Parathyroid adenoma (tissue), 2 donors: ENCODE measurements at regions not wholly inside any gene's neighbourhood (a gene's known extent, or its start where the extent isn't known, plus 50 kb on each side); places are given as distances from the start of the nearest gene placed in this dataset.

Experiments used
- H2AFZ ChIP-seq: fragments of 300-600 bp; sonication (generic); one replicate; pipeline ENCODE4 v1.7.0; 2017; ENCODE audit warnings: antibody characterized with exemption, mild to moderate bottlenecking
- H3K27ac ChIP-seq: fragments of 300-600 bp; sonication (generic); one replicate; pipeline ENCODE4 v1.7.0; 2017
- H3K27me3 ChIP-seq: fragments of 300-600 bp; sonication (generic); one replicate; pipeline ENCODE4 v1.7.0; 2017; ENCODE audit warnings: low read length; ENCODE audit not compliant: control insufficient read depth, insufficient read depth
- H3K36me3 ChIP-seq: fragments of 300-600 bp; sonication (generic); one replicate; pipeline ENCODE4 v1.7.0; 2017; ENCODE audit warnings: low read length; ENCODE audit not compliant: control insufficient read depth, insufficient read depth
- H3K4me1 ChIP-seq: fragments of 300-600 bp; sonication (generic); one replicate; pipeline ENCODE4 v1.7.0; 2017; ENCODE audit warnings: control low read depth
- H3K4me2 ChIP-seq: fragments of 300-600 bp; sonication (generic); one replicate; pipeline ENCODE4 v1.7.0; 2017; ENCODE audit warnings: low read length
- H3K4me3 ChIP-seq: fragments of 300-600 bp; sonication (generic); one replicate; pipeline ENCODE4 v1.7.0; 2017; ENCODE audit warnings: low read depth, low read length
- H3K79me2 ChIP-seq: fragments of 300-600 bp; sonication (generic); one replicate; pipeline ENCODE4 v1.7.0; 2017; ENCODE audit warnings: control low read depth
- H3K9ac ChIP-seq: fragments of 300-600 bp; sonication (generic); one replicate; pipeline ENCODE4 v1.7.0; 2017; ENCODE audit warnings: mild to moderate bottlenecking
- H3K9me3 ChIP-seq: fragments of 300-600 bp; sonication (generic); one replicate; pipeline ENCODE4 v1.7.0; 2017; ENCODE audit warnings: low read length; ENCODE audit not compliant: control insufficient read depth
- TF ChIP-seq, protein P1 (sequence below): fragments of 300-600 bp; sonication (generic); IDR thresholded peaks from one replicate; pipeline ENCODE4 v1.7.0; 2017; ENCODE audit warnings: antibody characterized with exemption, mild to moderate bottlenecking
- donor health status: primary hyperparathyroidism.

GRCh38 chr14:50044042-50044651 is 72.2 kb downstream of the VCPKMT start:
- no peaks in the 10 kb centered on the region for H3K9me3 ChIP-seq
- H3K79me2 ChIP-seq = no peaks in the 10 kb centered on the region
- peaks cover 34% of the 10 kb centered on the region for H3K4me1 ChIP-seq
- peak overlapping the region; percentile 43 for H3K4me2 ChIP-seq
- TF ChIP-seq, protein P1, sequence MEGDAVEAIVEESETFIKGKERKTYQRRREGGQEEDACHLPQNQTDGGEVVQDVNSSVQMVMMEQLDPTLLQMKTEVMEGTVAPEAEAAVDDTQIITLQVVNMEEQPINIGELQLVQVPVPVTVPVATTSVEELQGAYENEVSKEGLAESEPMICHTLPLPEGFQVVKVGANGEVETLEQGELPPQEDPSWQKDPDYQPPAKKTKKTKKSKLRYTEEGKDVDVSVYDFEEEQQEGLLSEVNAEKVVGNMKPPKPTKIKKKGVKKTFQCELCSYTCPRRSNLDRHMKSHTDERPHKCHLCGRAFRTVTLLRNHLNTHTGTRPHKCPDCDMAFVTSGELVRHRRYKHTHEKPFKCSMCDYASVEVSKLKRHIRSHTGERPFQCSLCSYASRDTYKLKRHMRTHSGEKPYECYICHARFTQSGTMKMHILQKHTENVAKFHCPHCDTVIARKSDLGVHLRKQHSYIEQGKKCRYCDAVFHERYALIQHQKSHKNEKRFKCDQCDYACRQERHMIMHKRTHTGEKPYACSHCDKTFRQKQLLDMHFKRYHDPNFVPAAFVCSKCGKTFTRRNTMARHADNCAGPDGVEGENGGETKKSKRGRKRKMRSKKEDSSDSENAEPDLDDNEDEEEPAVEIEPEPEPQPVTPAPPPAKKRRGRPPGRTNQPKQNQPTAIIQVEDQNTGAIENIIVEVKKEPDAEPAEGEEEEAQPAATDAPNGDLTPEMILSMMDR = no peak
- no peak overlapping the region for H3K9ac ChIP-seq
- no peak overlapping the region for H3K4me3 ChIP-seq
- peak overlapping the region; percentile 72 for H3K27ac ChIP-seq
- no peaks in the 10 kb centered on the region for H3K27me3 ChIP-seq
- no peaks in the 10 kb centered on the region for H3K36me3 ChIP-seq
- peak overlapping the region; percentile 54 for H2AFZ ChIP-seq

DNA sequence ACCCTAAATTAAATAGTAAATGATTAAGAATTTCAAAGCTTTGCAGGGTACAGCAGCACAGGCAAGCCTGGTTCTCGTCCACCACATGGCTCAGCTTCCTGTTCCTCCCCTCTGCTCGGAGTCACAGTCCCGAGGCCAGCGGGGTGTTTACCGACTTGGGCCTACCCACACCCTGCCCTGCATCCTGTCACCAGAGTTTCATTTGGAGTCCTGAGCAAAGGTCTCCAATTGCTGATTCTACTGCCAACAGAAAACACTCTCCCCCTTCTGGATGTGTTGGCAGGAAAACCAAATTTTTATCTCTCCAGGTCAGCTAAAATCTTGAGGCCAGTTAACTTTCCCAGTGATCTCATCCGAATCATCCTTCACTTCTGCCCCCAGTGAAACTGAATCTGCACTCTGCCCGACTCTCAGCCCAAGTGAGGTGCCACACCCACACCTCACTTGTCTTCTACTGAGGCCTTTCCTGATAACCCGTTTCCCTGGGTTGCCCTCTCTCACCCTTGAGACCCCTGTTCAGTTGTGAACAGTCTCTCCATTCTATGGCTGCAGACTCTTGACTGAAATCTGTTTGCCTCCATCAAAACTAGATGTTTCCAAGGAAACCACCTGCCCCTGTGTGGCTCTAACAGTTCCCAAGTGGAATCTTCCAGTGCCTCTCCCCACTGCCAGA is 71.2 kb downstream of the VCPKMT start:
- Histone ChIP-seq H3K9ac (no peak overlapping the region), H3K4me3 (no peak overlapping the region), H3K9me3 (no peaks in the 10 kb centered on the region), H2AFZ (peak overlapping the region; percentile 54), H3K79me2 (no peaks in the 10 kb centered on the region), H3K4me2 (peak overlapping the region; percentile 17), H3K4me1 (peaks cover 34% of the 10 kb centered on the region), H3K27ac (peak overlapping the region; percentile 72), H3K36me3 (no peaks in the 10 kb centered on the region), H3K27me3 (no peaks in the 10 kb centered on the region)
- TF ChIP-seq, protein P1 = no peak

DNA sequence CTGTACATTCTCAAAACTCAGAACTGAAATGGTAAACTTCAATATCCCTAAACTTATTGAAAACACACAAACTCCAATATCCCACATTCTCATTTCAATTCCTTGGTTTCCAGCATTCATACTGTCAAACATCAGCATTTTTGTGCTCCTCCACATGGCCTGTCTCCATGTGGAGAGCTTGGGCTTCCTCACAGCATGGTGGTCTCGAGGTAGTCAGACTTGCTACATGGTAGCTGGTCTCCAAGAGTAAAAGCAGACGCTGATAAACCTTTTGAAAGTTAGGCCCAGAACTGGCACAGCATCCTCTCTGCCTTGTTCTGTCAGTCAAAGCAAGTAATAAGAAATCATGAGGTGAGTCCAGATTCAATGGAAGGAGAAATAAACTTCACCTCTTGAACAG is 70.5 kb downstream of the VCPKMT start:
- Histone ChIP-seq H3K9me3 (no peaks in the 10 kb centered on the region), H3K9ac (no peak overlapping the region), H3K36me3 (no peaks in the 10 kb centered on the region), H3K4me1 (peaks cover 28% of the 10 kb centered on the region), H3K4me2 (no peak overlapping the region), H3K4me3 (no peak overlapping the region), H2AFZ (peak overlapping the region; percentile 54), H3K27me3 (no peaks in the 10 kb centered on the region), H3K27ac (peak overlapping the region; percentile 72), H3K79me2 (no peaks in the 10 kb centered on the region)
- TF ChIP-seq, protein P1 = no peak

DNA sequence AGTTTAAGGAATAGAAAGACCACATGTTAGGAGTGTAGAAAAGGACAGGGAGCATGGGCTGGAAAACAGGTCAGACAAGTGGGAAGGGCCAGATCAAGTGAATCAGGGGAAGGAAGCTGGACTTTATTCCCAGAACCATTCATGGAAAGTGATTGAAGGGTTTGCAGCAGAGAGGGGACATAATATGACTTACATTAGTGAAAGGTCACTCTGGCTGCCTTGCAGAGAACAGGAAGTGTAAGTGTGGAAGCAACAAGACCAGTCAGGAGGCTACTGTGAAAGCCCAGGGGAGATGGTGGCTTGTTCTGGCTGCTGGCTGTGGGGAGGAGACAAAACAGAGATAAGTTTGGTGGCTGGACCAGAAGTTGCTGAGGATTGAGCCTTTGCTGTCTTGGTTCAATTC is 69.1 kb downstream of the VCPKMT start:
- TF ChIP-seq, protein P1 = no peak
- no peak overlapping the region for H3K9ac ChIP-seq
- H3K4me2 ChIP-seq = no peak overlapping the region
- H3K27ac ChIP-seq = no peak overlapping the region
- no peak overlapping the region for H3K4me3 ChIP-seq
- no peaks in the 10 kb centered on the region for H3K79me2 ChIP-seq
- peak overlapping the region; percentile 16 for H2AFZ ChIP-seq
- no peaks in the 10 kb centered on the region for H3K36me3 ChIP-seq
- no peaks in the 10 kb centered on the region for H3K27me3 ChIP-seq
- H3K9me3 ChIP-seq = no peaks in the 10 kb centered on the region
- H3K4me1 ChIP-seq = peaks cover 14% of the 10 kb centered on the region

DNA sequence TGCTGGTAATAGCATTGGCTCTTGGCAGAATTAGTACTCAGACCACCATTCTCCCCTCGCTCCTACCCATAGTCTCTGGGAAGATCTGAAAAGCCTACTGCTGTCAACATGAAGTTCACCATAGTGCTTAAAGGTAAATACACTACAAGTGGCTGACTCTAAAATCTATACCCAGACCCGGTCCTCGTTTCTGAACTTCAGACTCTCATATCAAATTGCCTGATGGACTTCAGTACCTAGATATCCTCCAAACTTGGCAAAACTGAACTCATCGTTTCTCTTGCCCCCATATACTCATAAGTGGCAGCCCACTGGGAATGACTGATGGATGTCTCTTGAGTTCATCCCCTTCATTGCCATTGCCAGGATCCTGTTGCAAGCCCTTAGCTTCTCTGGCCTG is 67.3 kb downstream of the VCPKMT start:
- Histone ChIP-seq H3K27ac (no peak overlapping the region), H3K4me2 (no peak overlapping the region), H2AFZ (no peak overlapping the region), H3K4me3 (no peak overlapping the region), H3K9me3 (no peaks in the 10 kb centered on the region), H3K79me2 (no peaks in the 10 kb centered on the region), H3K27me3 (no peaks in the 10 kb centered on the region), H3K9ac (no peak overlapping the region), H3K4me1 (peaks cover 13% of the 10 kb centered on the region), H3K36me3 (no peaks in the 10 kb centered on the region)
- TF ChIP-seq, protein P1 = no peak
